D721Med (cell line): ENCODE measurements at regions not wholly inside any gene's neighbourhood (a gene's known extent, or its start where the extent isn't known, plus 50 kb on each side); places are given as distances from the start of the nearest gene placed in this dataset.

Experiments
- DNase-seq: peaks from one replicate; pipeline ENCODE4 v3.0.0; 2011; ENCODE audit warnings: low spot score; ENCODE audit not compliant: insufficient read length
- FAIRE-seq: peaks from 2 replicates; lab custom pipeline; 2011; peaks lifted over from hg19 to GRCh38; lab: Jason Lieb, UNC
- CTCF ChIP-seq: IDR thresholded peaks from 2 replicates; pipeline ENCODE4 v1.5.1; 2012; ENCODE audit warnings: mild to moderate bottlenecking, control low read depth; ENCODE audit not compliant: insufficient read depth; ENCODE audit errors: missing control alignments

- FAIRE-seq (no peak), DNase-seq (no peak)
- no peak for TF ChIP-seq CTCF
Observed at GRCh38 chr21:16199539-16199938, 469.8 kb downstream of the USP25 start.

- DNase-seq (no peak), FAIRE-seq (no peak)
- TF ChIP-seq CTCF = no peak
Observed at GRCh38 chr21:16201718-16202117, 471.9 kb downstream of the USP25 start.

- TF ChIP-seq CTCF = no peak
- DNase-seq (no peak), FAIRE-seq (no peak)
Observed at GRCh38 chr21:16205527-16205926, 475.7 kb downstream of the USP25 start.

- peak; percentile 87 for FAIRE-seq
- no peak for DNase-seq
- no peak for TF ChIP-seq CTCF
Observed at GRCh38 chr21:16211339-16212303, 481.8 kb downstream of the USP25 start.

- DNase-seq (no peak), FAIRE-seq (no peak)
- TF ChIP-seq CTCF = no peak
Observed at GRCh38 chr21:16213518-16213917, 483.7 kb downstream of the USP25 start.

GRCh38 chr21:16215193-16215592 is 485.4 kb downstream of the USP25 start:
- DNase-seq (no peak), FAIRE-seq (no peak)
- TF ChIP-seq CTCF = no peak

- no peak for DNase-seq
- TF ChIP-seq CTCF = no peak
- FAIRE-seq = peak; percentile 97
Observed at GRCh38 chr21:16215663-16216183, 485.9 kb downstream of the USP25 start.
